ENCODE measurements at regions not wholly inside any gene's neighbourhood (a gene's known extent, or its start where the extent isn't known, plus 50 kb on each side); places are given as distances from the start of the nearest gene placed in this dataset.

- no peak for TF ChIP-seq CTCF (IDR thresholded peaks at IDR 0.05; ENCODE audit: insufficient read depth, low read length)
- no peak for TF ChIP-seq REST (IDR thresholded peaks at IDR 0.05; ENCODE audit: insufficient replicate concordance, low read depth)
- no peak for TF ChIP-seq POLR2AphosphoS5 (IDR thresholded peaks at IDR 0.05; ENCODE audit: low read depth)
- no peak for TF ChIP-seq GABPA (IDR thresholded peaks at IDR 0.05; ENCODE audit: low read depth)
Measured at GRCh38 chr12:60191271-60191670, 595.4 kb downstream of the SLC16A7 start.
